Thoracic aorta (tissue), 2 donors: ENCODE measurements at regions not wholly inside any gene's neighbourhood (a gene's known extent, or its start where the extent isn't known, plus 50 kb on each side); places are given as distances from the start of the nearest gene placed in this dataset.

Experiments
- ATAC-seq: fragments of 150-250 bp; one replicate; pipeline ENCODE4 v1.8.0; 2017; ENCODE audit warnings: low read depth; ENCODE audit not compliant: insufficient number of reproducible peaks, low FRiP score
- DNase-seq: peaks from one replicate; pipeline ENCODE4 v3.0.0-alpha.2; 2020; ENCODE audit warnings: low spot score
- H3K27ac ChIP-seq, 2 donors: fragments of 200-600 bp; sonication (generic); 1 replicate in 1 of 2; 2 replicates in 1 of 2; pipeline ENCODE4 v1.5.1; 2016; ENCODE audit warnings: mild to moderate bottlenecking in 2 of 2, moderate library complexity in 2 of 2
- H3K27me3 ChIP-seq: fragments of 200-600 bp; sonication (generic); replicated peaks from 2 replicates; pipeline ENCODE4 v1.6.0; 2016; ENCODE audit warnings: mild to moderate bottlenecking; ENCODE audit not compliant: insufficient read depth
- H3K36me3 ChIP-seq: fragments of 200-600 bp; sonication (generic); one replicate; pipeline ENCODE4 v1.5.1; 2016
- H3K4me1 ChIP-seq, 2 donors: fragments of 200-600 bp; sonication (generic); 1 replicate in 1 of 2; 2 replicates in 1 of 2; pipeline versions ENCODE4 v1.5.1 to v1.6.0; 2016; ENCODE audit warnings: low read depth in 2 of 2, mild to moderate bottlenecking in 1 of 2; ENCODE audit not compliant: control insufficient read depth in 1 of 2
- H3K4me3 ChIP-seq: fragments of 200-600 bp; sonication (generic); 2 replicates; pipeline ENCODE4 v1.5.1; 2016; ENCODE audit warnings: mild to moderate bottlenecking
- H3K9me3 ChIP-seq: fragments of 200-600 bp; sonication (generic); 2 replicates; pipeline ENCODE4 v1.5.1; 2016
- CTCF ChIP-seq: fragments of 200-600 bp; sonication (generic); IDR thresholded peaks from one replicate; pipeline ENCODE4 v1.5.1; 2019; ENCODE audit warnings: antibody characterized with exemption

- no peaks in the 10 kb centered on the region for H3K9me3 ChIP-seq
- TF ChIP-seq CTCF = no peak
- no peak overlapping the region for H3K4me3 ChIP-seq
- peak; percentile 36 for DNase-seq
- peak overlapping the region in 1 of 2 donors; percentile 53 for H3K27ac ChIP-seq
- H3K36me3 ChIP-seq = no peaks in the 10 kb centered on the region
- H3K4me1 ChIP-seq = peaks cover 24 to 74% of the 10 kb centered on the region in 2 donors
- ATAC-seq = no peak
- no peaks in the 10 kb centered on the region for H3K27me3 ChIP-seq
Observed at GRCh38 chr2:120934574-120935338, 199.1 kb downstream of the GLI2 start.

- peak overlapping the region; percentile 0 to 53 for H3K27ac ChIP-seq
- no peak overlapping the region for H3K4me3 ChIP-seq
- no peaks in the 10 kb centered on the region for H3K9me3 ChIP-seq
- no peak for TF ChIP-seq CTCF
- DNase-seq (no peak), ATAC-seq (no peak)
- no peaks in the 10 kb centered on the region for H3K27me3 ChIP-seq
- no peaks in the 10 kb centered on the region for H3K36me3 ChIP-seq
- peaks cover 24 to 83% of the 10 kb centered on the region in 2 donors for H3K4me1 ChIP-seq
Observed at GRCh38 chr2:120935339-120936313, 200.0 kb downstream of the GLI2 start.

GRCh38 chr2:120936476-120937334 lies 201.0 kb downstream of the GLI2 start:
- Histone ChIP-seq H3K9me3 (no peaks in the 10 kb centered on the region), H3K4me3 (no peak overlapping the region), H3K4me1 (peaks cover 24 to 93% of the 10 kb centered on the region in 2 donors), H3K27ac (peak overlapping the region; percentile 44 to 47), H3K36me3 (no peaks in the 10 kb centered on the region), H3K27me3 (no peaks in the 10 kb centered on the region)
- no peak for TF ChIP-seq CTCF
- no peak for ATAC-seq
- no peak for DNase-seq

- Histone ChIP-seq H3K4me3 (no peak overlapping the region), H3K9me3 (no peaks in the 10 kb centered on the region), H3K27ac (peak overlapping the region; percentile 44 to 47), H3K4me1 (peaks cover 24 to 94% of the 10 kb centered on the region in 2 donors), H3K27me3 (no peaks in the 10 kb centered on the region), H3K36me3 (no peaks in the 10 kb centered on the region)
- DNase-seq (no peak), ATAC-seq (no peak)
- TF ChIP-seq CTCF = no peak
Observed at GRCh38 chr2:120937686-120938044, 202.0 kb downstream of the GLI2 start.
